HL-60/S4 treated with retinoic acid at 250 ng/mL for 4 days and 3 days (cell line): ENCODE measurements at regions not wholly inside any gene's neighbourhood (a gene's known extent, or its start where the extent isn't known, plus 50 kb on each side); places are given as distances from the start of the nearest gene placed in this dataset.

Experiments used
- in situ Hi-C: fragments of 300-500 bp; cut with MboI; formaldehyde crosslinking; loops from 2 replicates; pipeline ENCODE4 v1.7.0; 2022; ENCODE audit warnings: low sequenced_read_pairs

DNA sequence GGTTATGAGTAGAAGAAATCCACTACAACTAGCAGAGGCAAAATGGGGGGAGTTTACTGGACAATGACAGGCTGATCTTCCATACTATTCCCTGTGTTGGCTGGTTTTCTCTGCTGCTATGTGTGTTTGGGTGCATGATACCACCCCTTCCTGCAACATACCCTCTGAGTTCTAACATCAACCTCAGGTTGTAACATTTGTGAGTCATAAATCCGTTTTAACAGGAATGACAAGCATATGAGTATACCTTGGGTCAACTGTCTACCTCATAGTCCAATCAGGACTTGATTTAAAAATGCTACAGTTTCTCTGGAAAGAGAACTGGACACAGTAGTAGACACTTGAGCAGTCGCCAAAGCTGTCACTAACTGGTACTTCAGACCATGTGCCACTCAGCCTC is 422.9 kb downstream of the KCTD12 start:
- in situ Hi-C loops, result no loop called here

DNA sequence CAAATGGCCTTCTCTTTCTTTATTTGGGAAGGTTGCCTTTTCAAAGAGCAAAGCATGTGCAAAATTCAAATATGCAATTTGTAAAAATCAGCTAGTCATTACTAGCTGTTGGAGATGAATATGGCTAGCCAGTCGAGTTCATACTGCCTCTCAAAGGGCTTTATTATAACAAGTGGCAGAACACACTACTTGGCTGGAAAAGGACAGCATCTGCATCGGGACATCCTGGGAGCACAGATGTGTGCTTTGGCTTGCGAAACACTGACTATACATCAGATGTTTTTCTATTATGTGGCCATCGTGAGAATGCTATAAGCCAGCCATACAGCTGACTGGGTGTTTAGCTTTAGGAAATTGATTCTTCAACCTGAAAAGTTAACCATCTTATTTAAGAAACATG is 424.2 kb downstream of the KCTD12 start:
- in situ Hi-C loops, result no loop called here

DNA sequence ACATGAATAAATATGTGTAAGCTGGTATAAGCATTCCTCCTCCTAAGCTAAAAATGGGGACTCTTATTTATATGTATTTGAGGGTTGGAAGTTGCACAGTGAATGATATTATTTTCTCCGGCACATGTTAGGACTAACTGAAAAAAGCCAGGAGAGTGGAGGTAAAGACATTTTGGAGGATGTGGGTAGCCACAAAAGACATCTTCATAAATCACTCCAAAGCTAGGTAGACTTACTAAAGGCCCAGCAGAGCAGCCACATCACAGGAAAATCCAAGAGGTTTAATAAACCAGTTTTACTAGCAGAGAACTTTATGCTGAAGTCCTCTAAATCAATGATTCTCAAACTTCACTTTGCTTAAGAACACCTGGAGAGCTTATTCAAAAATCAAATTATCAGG is 424.7 kb downstream of the KCTD12 start:
- in situ Hi-C loops, result no loop called here

DNA sequence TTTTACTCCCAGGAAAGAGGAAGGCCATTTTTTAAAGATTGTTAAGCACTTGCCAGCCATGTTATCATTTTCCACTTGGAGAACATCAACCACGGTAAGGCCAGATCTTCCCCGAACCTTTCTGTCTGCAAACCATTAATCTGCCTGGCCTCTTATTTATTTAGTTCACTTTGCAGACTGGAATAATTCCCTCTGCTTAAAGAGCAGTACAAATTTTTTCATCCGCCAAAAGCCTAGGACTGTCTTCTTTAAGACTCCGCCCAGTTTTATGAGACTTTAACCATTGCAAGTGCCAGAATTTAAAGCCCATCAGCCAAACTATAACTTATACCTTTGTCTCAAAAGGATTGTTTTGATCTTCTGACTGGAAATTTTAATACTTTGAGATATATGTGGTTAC is 426.3 kb downstream of the KCTD12 start:
- in situ Hi-C loops, result no loop called here

DNA sequence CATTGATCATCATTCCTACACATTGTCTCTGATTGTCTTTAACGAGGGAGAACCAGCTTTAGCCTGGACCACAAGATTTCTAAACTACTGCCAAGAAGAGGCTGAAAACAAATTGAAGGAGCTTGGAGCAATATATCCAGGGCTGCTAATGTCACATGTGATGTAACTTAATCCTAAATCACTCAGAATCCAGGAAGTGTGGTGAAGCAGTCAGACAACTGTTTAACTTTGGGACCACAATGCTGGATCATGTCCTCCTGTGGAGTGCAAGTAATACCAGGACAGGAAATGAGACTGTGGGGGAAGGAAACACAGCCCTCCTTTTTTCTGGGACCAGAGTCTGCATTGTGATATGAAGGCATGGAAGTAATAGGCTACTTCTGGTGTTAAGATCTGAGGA is 430.2 kb downstream of the KCTD12 start:
- in situ Hi-C loops, result no loop called here

DNA sequence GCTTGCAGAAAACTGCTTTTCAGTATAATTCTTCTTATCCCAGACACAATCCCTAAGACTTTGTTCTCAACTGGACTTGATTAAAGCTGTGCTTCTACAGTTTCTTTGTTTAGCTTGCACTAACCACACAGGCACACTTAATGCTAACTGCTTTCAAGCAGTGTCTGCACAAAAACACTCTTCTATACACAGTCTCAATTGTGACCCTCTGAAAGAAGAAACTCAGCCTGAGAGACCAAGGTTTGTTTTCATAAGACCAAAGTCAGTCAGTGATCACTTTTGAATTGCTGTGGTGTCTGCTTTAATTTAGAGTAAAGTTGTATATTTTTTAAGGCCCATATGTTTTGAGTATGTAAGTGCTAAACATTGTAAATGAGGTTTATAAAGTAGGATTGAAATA is 431.2 kb downstream of the KCTD12 start:
- in situ Hi-C loops, result no loop called here

DNA sequence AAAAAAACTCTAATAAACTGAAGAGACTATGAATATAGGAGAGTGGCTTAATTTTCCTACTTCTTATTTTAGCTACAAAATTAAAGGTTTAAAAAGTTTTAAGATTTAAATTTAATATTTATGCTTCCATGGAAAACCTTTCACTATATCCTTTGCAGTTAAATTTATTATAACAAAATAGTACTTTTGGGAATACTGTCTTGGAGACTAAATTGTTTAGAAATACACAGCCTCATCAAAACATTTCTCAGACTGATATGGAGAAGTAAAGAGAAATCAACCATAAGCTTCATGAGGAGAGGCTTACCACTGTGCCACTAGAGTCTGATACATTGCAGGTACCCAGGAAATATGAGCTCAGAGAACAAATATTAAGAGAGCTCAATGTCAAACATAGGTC is 436.5 kb downstream of the KCTD12 start:
- in situ Hi-C loops, result no loop called here

DNA sequence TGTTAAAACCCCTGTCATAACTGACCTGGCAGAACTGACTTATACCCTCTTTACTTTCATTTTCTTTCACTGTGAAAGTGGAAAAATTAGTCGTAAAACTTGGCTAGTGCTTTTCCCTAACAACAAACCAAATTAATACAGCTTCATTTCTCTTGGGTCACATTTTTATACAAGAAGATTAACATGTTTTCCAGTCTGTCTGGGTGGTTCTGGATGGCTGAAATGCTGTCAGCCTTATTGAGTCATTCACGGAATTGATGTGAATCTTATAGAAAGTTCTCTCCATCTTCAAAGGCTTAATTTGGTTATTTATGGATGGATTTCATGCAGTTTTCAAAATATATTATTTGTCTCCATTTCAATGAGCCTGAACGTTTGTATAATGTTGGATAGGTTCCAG is 440.0 kb downstream of the KCTD12 start:
- in situ Hi-C loops, result no loop called here

DNA sequence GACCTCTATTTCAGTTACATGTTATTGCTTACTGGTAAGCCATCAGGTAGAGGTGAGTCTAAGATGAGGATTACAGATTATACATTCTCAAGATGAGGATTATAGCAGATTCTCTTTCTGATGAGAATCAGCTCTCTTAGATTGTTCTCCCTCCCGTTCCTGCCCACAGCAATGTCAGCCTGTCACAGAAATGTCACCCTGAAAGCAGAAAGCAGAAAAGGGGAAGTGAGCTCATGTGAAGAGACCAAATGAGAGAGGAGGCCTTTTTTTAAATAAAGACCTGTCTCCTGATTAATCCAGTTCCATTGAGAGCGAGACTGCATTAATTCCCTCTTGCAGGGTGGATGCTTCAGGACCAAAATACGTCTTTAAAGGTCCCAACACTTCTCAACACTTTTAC is 445.6 kb downstream of the KCTD12 start:
- in situ Hi-C loops, result no loop called here

DNA sequence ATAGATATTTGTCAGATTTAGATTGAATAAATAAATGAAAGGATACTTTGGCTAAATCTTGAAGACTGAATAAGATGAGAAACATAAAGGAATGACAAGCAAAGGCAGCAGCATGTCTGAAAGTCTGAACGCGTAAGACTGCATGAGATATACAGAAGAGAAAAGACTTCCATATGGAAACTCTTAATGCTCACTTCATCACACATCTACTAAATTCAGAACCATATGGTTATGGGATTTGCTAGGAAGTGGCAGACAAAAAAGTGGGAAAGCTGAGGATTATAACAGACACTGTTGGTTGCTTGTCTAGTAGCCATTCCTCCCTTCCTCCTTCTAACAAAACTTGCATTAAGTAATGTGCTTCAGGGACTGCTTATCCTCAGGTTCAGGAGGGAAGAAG is 446.7 kb downstream of the KCTD12 start:
- in situ Hi-C loops, result no loop called here

DNA sequence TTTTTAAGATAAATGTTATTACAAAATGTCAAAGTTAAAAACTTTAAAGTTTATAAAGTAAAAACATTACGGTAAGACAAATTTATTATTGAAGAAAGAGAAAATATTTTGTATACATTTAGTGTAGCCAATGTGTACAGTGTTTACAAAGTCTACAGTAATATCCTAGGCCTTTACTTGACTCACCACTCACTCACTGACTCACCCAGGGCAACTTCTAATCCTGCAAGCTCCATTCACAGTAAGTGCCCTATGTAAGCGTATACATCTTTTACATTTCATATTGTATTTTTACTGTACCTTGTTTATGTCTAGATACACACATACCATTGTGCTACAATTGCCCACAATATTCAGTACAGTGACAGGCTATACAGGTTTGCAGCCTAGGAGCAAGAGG is 448.2 kb downstream of the KCTD12 start:
- in situ Hi-C loops, result no loop called here

DNA sequence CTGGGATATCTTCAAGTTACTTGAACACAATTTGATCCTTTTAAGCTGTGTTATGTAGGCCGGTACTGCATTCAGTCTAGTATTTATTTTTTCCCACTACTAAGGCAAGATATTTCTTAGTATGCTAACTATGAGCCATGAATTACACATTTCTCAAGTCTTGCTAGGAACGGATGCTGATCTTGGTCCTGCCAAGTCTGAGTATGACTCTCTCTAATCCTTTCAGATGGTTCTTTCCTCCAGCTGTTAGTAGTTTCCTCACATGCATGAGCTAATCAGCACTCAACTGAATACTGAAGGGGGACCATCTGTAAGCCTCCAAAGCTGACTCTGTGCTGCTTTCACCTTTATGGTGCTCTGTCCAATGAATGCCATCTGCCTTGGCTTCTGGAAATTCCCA is 460.3 kb downstream of the KCTD12 start:
- in situ Hi-C loops, result no loop called here

DNA sequence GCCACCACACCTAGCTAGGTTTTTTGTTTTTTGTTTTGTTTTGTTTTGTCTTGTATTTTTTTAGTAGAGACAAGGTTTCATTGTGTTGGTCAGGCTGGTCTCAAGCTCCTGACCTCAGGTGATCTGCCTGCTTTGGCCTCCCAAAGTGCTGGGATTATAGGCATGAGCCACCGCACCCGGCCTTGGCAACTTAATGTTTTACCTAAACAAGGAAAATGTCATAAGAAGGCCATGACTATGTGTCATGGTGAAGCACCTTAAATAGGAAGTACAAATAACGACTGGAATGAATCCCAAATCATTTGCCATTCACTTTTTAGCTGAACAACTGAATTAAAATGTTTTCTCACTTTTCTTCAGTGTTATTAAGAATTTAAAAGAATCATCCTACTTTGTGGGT is 465.2 kb downstream of the KCTD12 start:
- in situ Hi-C loops, result no loop called here

DNA sequence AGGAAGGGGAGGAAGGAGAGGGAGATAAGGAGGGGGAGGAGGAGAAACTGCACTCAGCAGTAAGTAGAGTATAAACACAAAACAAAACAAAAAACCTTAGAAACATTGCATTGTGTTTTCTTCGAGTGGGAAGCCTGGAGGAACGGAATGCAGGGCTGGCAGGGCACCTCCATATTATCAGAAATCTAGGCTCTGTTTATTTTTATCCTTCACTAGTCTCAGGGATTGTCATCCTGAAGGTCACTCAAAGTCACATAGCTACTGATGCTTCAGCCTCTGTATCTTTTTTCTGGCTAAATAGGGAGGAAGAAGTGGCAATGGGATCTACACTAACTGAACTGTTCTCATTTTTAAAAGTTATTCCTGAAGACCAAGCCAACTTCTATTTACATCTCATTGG is 467.8 kb downstream of the KCTD12 start:
- in situ Hi-C loops, result no loop called here

DNA sequence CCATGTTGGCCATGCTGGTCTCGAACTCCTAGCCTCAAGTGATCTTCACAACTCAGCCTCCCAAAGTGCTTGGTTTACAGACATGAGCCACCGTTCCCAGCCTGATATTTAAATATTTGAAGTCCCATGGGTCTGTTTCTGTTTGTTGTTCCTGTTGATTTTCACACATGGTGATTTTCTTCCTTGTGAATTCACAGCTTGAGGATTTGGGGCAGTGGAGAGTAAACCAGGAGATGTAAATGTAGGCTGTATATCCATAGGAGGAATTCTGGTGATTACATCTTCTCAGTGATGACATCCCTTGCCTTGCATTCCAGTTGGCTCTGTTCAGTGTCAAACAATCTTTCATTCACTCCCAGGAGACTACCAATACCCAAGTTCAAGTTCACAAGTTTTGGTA is 471.9 kb downstream of the KCTD12 start:
- in situ Hi-C loops, result no loop called here

DNA sequence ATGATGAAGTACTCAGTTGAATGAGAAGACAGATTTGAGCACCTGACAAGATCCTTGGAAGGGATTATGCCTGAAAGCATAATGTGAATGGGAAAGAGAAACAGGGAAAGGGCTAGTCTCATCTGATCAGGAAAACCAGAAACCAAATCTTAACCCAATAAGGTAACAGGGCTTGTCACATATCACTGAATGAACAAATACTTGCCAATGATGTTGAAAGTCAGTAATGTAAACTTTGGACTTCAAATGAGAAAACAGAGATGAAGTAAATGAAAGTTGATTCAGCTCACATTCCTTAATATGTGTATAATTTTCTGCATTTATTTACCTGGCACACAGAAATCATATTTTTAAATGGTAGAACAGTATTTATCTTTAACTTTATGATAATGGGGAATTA is 480.0 kb downstream of the KCTD12 start:
- in situ Hi-C loops, result no loop called here

DNA sequence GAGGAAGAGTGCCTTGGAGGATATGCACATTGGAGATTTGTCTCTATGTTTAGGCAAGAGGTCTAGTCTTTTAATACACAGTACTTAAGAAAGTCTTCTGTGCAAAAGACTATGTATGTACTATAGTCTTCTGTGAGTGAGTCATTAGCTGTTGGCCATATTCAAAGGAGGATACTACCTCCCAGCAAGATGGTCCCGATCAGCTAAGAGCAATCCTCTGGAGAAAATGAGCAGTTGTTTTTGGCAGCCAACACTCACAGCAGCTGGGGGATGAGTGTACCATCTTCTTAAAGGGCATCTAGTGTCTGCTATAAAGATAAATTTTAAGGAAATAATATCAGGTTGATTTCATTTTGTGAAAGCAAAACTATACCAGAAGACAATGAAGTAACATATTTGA is 487.8 kb downstream of the KCTD12 start:
- in situ Hi-C loops, result no loop called here

DNA sequence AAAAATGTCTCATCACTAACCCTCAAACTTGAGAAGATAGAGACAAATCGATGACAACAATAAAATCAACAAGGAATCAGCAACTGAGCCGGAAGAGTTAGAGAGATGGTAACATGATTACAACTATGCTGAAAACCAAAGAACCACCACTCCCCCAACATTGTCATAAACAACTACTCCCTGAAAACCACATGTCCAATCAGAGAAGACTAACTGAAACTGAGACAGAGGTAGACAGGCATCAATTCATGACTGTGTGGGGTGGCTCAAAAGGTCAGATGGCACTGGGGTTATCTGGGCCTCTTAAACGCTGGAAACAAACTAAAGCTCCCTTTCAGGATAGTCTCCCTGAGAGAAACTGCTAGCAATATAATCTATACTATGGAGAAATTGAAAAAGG is 488.8 kb downstream of the KCTD12 start:
- in situ Hi-C loops, result no loop called here

DNA sequence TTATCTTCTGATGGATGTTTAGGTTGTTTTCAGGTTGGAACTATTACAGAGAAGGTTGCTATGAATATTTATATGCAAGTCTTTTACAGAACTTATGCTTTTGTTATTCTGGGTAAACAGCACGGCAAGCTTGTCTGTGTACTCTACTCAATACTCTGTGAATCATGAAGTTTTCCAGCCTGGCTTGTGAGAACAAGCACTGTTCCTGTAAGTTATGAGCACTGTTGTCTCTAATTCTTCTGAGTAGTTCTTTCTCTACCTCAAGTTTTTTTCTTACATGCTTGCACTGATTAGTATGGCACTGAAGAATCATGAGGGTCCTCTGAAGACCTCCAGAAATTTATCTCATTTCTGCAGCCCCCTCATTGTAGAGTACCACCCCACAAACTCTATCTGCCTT is 496.9 kb downstream of the KCTD12 start:
- in situ Hi-C loops, result no loop called here

DNA sequence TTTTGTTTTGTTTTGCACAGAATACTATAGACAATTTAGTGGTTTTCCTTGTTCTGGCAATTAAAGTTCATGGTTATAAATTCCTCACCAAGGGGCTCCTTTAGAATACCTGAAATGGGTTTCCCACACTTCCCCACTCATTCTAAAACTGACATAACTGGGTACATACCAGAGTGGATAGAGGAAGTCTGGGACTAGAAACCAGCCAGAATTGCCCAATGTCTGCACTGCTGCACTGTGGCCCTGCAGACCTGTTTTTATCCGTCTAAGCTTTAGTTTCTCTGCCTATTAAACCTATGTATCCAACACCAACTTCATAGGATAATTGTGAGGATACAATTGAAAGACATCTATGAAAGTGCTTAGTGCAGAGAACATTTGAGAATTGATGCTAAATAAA is 498.6 kb downstream of the KCTD12 start:
- in situ Hi-C loops, result no loop called here

DNA sequence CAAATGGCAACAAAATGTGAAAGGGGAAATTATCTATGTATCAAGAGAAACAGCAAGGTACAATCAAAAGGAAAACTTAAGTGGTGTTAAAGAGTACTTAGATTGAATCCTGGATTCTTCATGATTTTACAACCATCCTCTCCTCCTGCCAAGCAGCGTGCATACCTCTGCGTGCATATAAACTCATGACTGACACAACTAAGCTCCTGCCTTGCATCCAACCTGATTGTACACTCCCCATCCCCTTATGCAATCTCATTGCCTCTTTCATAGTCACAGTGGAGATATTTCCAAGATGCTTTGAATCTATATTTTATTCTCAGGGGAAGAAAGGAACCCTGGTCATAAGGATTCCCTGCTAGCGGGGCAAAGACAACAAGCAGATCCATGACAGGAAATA is 499.9 kb downstream of the KCTD12 start:
- in situ Hi-C loops, result no loop called here

DNA sequence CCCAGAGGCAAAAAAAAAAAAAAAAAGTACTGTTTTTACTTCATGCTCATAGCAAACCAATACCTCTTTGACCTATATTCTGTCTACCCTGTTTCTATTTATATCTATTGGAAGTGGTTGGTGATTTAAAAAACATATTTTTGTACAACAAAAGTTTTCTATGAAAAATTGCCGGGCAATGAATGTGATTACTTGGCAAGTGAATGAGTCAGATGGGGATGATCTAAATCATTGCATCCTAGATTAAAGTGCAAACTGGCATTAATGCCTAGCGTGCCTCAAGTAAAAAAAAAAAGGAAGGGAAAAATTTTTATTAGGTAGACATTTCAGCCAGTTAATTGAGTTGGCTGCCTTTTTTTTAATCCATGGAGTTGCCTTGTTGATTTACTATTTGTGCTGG is 500.6 kb downstream of the KCTD12 start:
- in situ Hi-C loops, result no loop called here

DNA sequence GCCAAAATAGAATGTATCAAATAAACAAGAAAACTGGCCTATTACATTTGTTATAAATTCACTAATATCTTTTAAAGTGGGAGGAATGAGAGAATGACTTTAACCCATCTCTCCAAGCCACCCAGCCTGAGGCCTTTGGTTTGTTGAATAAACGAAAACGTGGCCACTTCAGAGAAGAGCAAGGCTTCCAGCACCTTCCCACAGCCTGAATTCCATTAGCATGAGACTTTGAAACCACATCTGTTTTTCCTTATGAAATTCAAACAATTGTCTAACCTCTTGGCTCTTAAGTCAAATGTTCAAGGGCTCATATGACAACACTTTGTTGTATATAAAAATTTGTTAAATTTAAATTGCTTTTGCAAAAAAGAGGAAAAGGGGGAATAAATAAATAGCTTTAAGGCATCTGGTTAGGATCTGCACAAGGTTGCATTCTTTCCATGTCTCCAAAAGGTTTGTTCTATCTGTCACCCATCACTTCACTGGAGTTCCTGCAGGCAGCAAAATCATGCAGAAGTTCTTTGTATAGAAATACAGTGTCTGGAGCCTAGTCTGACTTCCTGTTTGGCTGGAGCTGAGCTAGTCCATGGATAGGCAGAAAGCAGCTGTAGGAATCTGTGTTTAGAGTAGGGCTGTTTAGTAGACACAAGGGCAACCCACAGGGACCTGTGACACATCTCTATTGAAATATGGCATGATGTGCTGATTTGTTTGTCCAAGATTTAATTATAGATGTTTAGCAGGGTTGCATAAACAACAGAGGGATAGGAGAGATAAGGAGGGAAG is 502.3 kb downstream of the KCTD12 start:
- in situ Hi-C loops, result no loop called here
